GM18873 (cell line): ENCODE measurements at regions not wholly inside any gene's neighbourhood (a gene's known extent, or its start where the extent isn't known, plus 50 kb on each side); places are given as distances from the start of the nearest gene placed in this dataset.

Source experiments
- ATAC-seq: cut with Tn5 transposase; IDR thresholded peaks from one replicate; pipeline ENCODE4 v1.9.1; 2021; ENCODE audit warnings: mild to moderate bottlenecking, moderate library complexity, moderate number of reproducible peaks; ENCODE audit not compliant: unreplicated experiment, low FRiP score

- no peak for ATAC-seq
Measured at GRCh38 chr6:68410021-68410420, 225.1 kb upstream of the ADGRB3 start.

DNA sequence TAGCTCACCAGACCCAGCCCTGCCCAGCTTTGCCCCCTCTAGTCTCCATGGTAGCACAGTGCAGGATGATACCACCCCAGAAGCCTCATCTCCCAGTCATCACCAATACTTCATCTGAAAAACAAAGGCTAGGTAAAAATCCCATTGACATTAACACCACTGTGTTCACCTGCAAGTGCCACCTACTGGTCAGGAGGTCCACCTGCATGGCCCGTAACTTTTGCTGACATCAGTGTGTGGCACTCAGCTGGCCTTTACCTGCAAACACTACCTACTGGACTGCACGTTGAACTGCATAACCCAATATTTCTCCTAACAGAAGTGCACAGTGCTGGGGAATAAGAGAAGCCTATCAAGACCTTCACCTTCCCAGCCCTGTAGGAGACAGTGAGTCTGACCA lies 234.7 kb upstream of the ADGRB3 start:
- ATAC-seq = no peak

DNA sequence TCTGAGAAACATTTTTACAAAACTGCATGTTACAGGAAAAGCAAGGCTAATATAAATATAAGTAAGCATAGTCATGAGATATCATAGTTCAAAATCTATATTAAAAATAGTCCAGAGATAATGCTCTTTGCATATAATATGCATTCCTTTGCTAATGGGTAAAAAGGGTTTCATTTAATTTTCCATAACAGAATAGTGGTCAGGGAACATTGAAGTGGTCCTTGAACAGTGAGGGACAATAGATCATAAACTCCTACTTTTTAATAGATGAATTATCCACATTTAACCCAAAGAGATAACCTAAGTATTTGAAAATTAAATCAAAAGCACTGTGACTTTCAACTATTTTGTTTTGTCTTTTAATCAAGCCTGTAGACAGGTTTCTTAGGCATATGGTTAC lies 243.1 kb upstream of the ADGRB3 start:
- no peak for ATAC-seq

DNA sequence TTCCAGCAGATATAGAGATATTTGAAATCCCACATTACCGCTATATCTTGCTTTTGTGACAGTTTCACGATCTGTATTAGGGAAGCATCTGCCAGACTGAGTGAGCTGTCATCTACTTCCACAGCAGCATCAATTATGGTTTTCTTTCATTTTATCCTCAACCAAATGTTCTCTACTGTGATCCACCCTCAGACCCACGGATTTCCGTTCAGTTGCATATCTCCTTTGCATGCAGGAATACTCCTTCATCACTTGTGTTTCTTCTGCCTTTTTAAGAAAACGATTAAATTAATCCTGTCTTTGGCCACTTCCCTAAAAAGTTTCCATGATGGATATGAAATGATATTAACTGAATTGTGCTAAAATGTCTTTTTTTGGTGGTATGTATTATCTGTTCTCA lies 262.1 kb upstream of the ADGRB3 start:
- no peak for ATAC-seq

DNA sequence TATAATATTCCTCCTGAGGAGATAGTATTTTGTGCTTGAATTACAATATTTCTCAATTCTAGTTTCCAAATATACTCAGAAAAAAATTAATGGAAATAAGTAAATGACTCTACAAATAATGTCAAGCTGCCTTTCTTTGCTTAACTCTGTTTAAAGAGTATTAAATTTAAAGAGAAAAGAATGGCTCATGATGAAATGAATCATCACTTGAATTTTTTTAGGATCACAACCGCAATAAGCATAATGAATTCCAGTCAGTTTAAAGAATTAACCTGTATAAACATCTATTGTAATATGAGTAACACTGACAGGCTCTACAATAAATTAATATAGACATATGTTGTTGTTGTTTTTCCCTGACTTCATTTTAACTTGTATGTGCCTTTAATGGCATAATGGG lies 266.2 kb upstream of the ADGRB3 start:
- ATAC-seq = no peak

DNA sequence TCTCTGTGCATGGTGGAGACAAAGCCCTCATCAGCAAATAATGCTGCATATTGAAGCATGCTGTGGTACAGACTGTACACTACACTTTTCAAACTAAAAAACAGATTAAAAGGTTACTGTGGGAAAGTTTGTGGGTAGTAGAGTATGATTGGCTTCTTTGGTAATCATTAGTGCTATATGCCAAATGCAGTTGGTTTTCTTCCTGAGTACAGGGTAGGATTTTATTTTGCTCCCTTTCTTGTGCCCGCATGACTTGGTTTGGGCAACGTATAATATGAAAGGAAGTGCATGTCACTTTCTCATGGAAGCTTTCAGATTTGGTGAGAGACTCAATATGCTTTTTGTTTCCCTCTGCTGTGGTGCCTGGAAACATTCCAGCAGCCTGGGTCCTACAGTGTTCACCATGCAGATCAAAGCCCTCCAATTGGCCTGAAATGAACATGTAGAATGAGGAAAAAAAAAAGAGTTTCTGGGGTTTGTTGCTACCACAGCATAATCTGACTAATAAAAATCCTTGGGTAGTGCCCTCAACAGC lies 270.7 kb upstream of the ADGRB3 start:
- ATAC-seq = no peak

- no peak for ATAC-seq
Measured at GRCh38 chr6:68343901-68344300, 291.2 kb upstream of the ADGRB3 start.

- no peak for ATAC-seq
Measured at GRCh38 chr6:68342286-68342685, 292.8 kb upstream of the ADGRB3 start.

GRCh38 chr6:68339488-68340131 lies 295.5 kb upstream of the ADGRB3 start:
- no peak for ATAC-seq

DNA sequence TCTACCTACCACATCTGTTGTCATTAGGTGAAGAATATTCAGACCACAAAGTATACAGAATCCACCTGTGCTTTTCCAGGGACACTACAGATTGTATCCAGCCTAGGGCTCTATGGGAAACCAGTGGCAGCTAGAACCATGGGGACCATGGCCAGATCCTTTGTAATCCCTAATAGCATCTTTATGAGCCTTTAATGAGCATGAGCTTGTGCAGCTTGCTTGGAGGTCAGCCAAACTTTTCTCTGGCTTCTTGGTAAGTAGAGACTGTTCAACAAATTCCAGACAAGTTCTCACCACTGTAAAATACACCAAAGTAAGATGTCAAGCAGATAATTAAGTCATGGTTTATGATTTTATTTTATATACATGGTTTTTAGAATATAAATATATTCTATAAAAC lies 301.6 kb upstream of the ADGRB3 start:
- ATAC-seq = no peak

- ATAC-seq = no peak
Measured at GRCh38 chr6:68328156-68328555, 306.9 kb upstream of the ADGRB3 start.

DNA sequence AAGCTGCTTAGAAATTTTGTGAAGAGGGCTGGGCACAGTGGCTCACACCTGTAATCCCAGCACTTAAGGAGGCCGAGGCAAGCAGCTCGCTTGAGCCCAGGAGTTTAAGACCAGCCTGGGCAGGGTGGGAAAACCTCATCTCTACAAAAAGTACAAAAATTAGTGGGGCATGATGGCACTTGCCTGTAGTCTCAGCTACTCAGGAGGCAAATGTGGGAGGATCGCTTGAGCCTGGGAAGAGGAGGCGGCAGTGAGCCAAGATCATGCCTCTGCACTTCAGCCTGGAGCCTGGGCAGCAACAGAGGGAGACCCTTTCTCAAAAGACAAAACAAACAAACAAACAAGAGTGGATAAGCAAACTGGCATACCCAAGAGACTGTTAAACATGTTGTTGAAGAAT lies 308.3 kb upstream of the ADGRB3 start:
- ATAC-seq = no peak

- ATAC-seq = no peak
Measured at GRCh38 chr6:68317366-68317765, 317.7 kb upstream of the ADGRB3 start.

DNA sequence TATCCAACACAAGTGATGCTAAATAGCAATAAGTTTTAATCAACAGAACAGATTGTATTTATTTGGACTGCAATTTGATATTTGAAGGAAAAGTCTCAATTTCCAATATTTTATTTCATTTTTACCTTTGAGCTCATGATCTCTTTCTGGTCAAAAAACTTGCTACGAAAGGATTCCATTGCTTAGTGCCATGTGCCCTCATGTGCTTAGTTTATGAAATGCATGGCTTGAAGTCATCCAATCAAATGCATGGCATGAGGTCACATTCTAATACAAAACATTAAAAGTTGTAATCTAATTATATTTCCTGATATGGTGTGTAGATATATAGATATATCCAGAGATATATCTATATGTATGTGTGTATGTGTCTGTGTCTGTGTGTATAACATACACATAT lies 321.2 kb upstream of the ADGRB3 start:
- no peak for ATAC-seq

GRCh38 chr6:68307301-68307700 lies 327.8 kb upstream of the ADGRB3 start:
- no peak for ATAC-seq

GRCh38 chr6:68296126-68296525 lies 339.0 kb upstream of the ADGRB3 start:
- ATAC-seq = no peak

DNA sequence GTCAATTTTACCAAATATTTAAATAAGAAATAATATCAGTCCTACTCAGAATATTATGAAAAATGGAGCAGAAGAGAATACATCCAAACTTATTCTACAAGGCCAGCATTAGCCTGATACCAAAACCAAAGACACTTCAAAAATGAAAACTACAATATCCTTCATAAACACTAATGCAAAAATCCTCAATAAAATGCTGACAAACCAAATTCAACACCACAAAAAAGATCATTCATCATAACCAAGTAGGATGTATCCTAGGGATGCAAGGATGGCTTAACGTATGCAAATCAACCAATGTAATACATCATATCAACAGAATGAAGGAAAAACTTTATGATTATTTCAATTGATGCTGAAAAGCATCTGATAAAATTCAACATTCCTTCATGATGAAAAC lies 352.4 kb upstream of the ADGRB3 start:
- ATAC-seq = no peak

DNA sequence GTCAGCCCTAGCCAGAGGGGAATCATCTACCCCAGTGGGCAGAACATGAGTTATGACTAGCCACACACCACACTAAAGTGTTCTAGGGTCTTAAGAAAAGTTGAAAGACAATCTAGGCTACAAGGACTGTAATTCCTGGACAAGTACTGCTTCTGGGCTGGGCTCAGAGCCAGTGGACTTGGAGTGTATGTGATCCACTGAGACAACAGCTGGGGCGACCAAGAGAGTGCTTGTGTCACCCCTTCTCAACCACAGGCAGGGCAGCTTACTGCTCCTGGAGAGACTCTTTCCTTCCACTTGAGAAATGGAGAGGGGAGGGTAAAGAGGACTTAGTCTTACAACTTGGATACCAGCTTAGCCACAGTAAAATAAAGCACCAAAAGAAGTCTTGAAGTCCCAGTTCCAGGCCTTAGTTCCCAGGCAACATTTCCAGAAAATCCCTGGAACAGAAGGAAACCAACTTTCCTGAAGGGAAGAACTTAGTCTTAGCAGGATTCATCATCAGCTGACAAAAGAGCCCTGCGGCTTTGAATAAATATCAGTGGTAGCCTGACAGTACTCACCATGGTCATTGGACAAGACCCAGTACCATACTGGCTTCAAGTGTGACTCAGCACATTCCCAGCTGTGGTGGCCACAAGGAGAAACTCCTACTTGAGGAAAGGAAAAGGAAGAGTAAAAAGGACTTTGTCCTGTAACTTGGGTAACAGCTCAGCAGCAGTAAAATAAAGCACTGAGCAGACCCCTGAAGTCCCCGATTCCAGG lies 355.1 kb upstream of the ADGRB3 start:
- no peak for ATAC-seq

- ATAC-seq = no peak
Measured at GRCh38 chr6:68273297-68273696, 361.8 kb upstream of the ADGRB3 start.

GRCh38 chr6:68256391-68256790 lies 378.7 kb upstream of the ADGRB3 start:
- no peak for ATAC-seq

GRCh38 chr6:68252632-68253031 lies 382.4 kb upstream of the ADGRB3 start:
- no peak for ATAC-seq

- no peak for ATAC-seq
Measured at GRCh38 chr6:68247782-68248181, 387.3 kb upstream of the ADGRB3 start.
